Liver (tissue), 7 donors: ENCODE measurements at regions not wholly inside any gene's neighbourhood (a gene's known extent, or its start where the extent isn't known, plus 50 kb on each side); places are given as distances from the start of the nearest gene placed in this dataset.

ENCODE experiments used
- DNase-seq: peaks from one replicate; pipeline ENCODE4 v3.0.0-alpha.2; 2017; ENCODE audit warnings: low spot score
- H3K27ac ChIP-seq, 2 donors: one replicate each; pipeline ENCODE4 v1.7.0; 2013; ENCODE audit warnings: inconsistent platforms in 2 of 2, low read length in 2 of 2, control low read depth in 1 of 2, low read depth in 1 of 2, mild to moderate bottlenecking in 1 of 2
- H3K27me3 ChIP-seq, 4 donors: one replicate each; pipeline versions ENCODE4 v1.6.1 to v1.7.0; 2013; ENCODE audit warnings: low read length in 3 of 4, inconsistent platforms in 1 of 4, mild to moderate bottlenecking in 1 of 4, moderate library complexity in 1 of 4; ENCODE audit not compliant: control insufficient read depth in 4 of 4, insufficient read depth in 4 of 4
- H3K36me3 ChIP-seq, 4 donors: one replicate each; pipeline versions ENCODE4 v1.6.1 to v1.7.0; 2013; ENCODE audit warnings: low read length in 3 of 4, mild to moderate bottlenecking in 3 of 4, low read depth in 1 of 4, moderate library complexity in 1 of 4; ENCODE audit not compliant: control insufficient read depth in 4 of 4, insufficient read depth in 3 of 4
- H3K4me1 ChIP-seq, 4 donors: one replicate each; pipeline versions ENCODE4 v1.6.1 to v1.7.0; 2013; ENCODE audit warnings: low read length in 3 of 4, mild to moderate bottlenecking in 3 of 4, moderate library complexity in 1 of 4; ENCODE audit not compliant: control insufficient read depth in 4 of 4, insufficient read depth in 4 of 4
- H3K4me3 ChIP-seq, 3 donors: one replicate each; pipeline versions ENCODE4 v1.6.1 to v1.7.0; 2013; ENCODE audit warnings: low read length in 3 of 3, control low read depth in 1 of 3, low read depth in 1 of 3, mild to moderate bottlenecking in 1 of 3
- H3K9ac ChIP-seq, 2 donors: one replicate each; pipeline ENCODE4 v1.7.0; 2013; ENCODE audit warnings: low read length in 2 of 2, mild to moderate bottlenecking in 2 of 2, moderate library complexity in 2 of 2, control low read depth in 1 of 2, low read depth in 1 of 2
- H3K9me3 ChIP-seq, 4 donors: one replicate each; pipeline versions ENCODE4 v1.6.1 to v1.7.0; 2013; ENCODE audit warnings: low read length in 3 of 4; ENCODE audit not compliant: control insufficient read depth in 4 of 4
- ATF3 ChIP-seq: IDR thresholded peaks from 2 replicates; pipeline ENCODE4 v1.6.1; 2016; ENCODE audit warnings: antibody characterized with exemption
- EGR1 ChIP-seq, 2 donors: IDR thresholded peaks; 2 replicates each; pipeline ENCODE4 v1.6.1; 2016 to 2018; ENCODE audit warnings: antibody characterized with exemption in 2 of 2, low read depth in 2 of 2
- FOXA1 ChIP-seq: IDR thresholded peaks from 2 replicates; pipeline ENCODE4 v1.6.1; 2016; ENCODE audit warnings: antibody characterized with exemption
- FOXA2 ChIP-seq: IDR thresholded peaks from 2 replicates; pipeline ENCODE4 v1.6.1; 2016; ENCODE audit warnings: antibody characterized with exemption
- GABPA ChIP-seq, 2 donors: IDR thresholded peaks in 1 of 2; conservative IDR thresholded peaks in 1 of 2; 2 replicates each; pipeline ENCODE4 v1.6.1; 2016; ENCODE audit warnings: antibody characterized with exemption in 2 of 2, mild to moderate bottlenecking in 1 of 2, moderate library complexity in 1 of 2
- HNF4A ChIP-seq, 2 donors: conservative IDR thresholded peaks; 2 replicates each; pipeline ENCODE4 v1.6.1; 2016; ENCODE audit warnings: antibody characterized with exemption in 2 of 2, mild to moderate bottlenecking in 2 of 2
- HNF4G ChIP-seq: IDR thresholded peaks from 2 replicates; pipeline ENCODE4 v1.6.1; 2016; ENCODE audit warnings: antibody characterized with exemption
- JUND ChIP-seq, 2 donors: IDR thresholded peaks; 2 replicates each; pipeline ENCODE4 v1.6.1; 2016; ENCODE audit warnings: antibody characterized with exemption in 2 of 2
- MAX ChIP-seq: IDR thresholded peaks from 2 replicates; pipeline ENCODE4 v1.6.1; 2016; ENCODE audit warnings: antibody characterized with exemption
- NR2F2 ChIP-seq: IDR thresholded peaks from 2 replicates; pipeline ENCODE4 v1.6.1; 2016; ENCODE audit warnings: antibody characterized with exemption
- RAD21 ChIP-seq, 2 donors: IDR thresholded peaks; 2 replicates each; pipeline ENCODE4 v1.6.1; 2016; ENCODE audit warnings: antibody characterized with exemption in 2 of 2, mild to moderate bottlenecking in 2 of 2
- REST ChIP-seq: IDR thresholded peaks from 2 replicates; pipeline ENCODE4 v1.6.1; 2016; ENCODE audit warnings: antibody characterized with exemption, mild to moderate bottlenecking
- RXRA ChIP-seq, 2 donors: IDR thresholded peaks; 2 replicates each; pipeline ENCODE4 v1.6.1; 2017 to 2018; ENCODE audit warnings: antibody characterized with exemption in 2 of 2, mild to moderate bottlenecking in 1 of 2
- SP1 ChIP-seq: IDR thresholded peaks from 2 replicates; pipeline ENCODE4 v1.6.1; 2018; ENCODE audit warnings: antibody characterized with exemption, mild to moderate bottlenecking
- TAF1 ChIP-seq: conservative IDR thresholded peaks from 2 replicates; pipeline ENCODE4 v1.6.1; 2016; ENCODE audit warnings: antibody characterized with exemption, mild to moderate bottlenecking
- YY1 ChIP-seq: IDR thresholded peaks from 2 replicates; pipeline ENCODE4 v1.6.1; 2016; ENCODE audit warnings: antibody characterized with exemption, mild to moderate bottlenecking
- ZBTB33 ChIP-seq: IDR thresholded peaks from 2 replicates; pipeline ENCODE4 v1.6.1; 2016; ENCODE audit warnings: antibody characterized with exemption
- WGBS: extraction: QIAGEN DNeasy Blood & Tissue Kit; methylation state at CpG from one replicate; pipeline ENCODE4 v1.1.7; 2013; 5-methylcytosine and 5-hydroxymethylcytosine counted together
- donor health status: healthy.
- donor health status: healthy.
- donor health status: healthy.
- donor health status: healthy.

- WGBS = 55% methylated on average over 1 of the region's 1 CpG
- no peaks in the 10 kb centered on the region for H3K9me3 ChIP-seq
Measured at GRCh38 chr13:40221131-40221459, 445.3 kb downstream of the FOXO1 start.

GRCh38 chr13:40221460-40222201 is 444.8 kb downstream of the FOXO1 start:
- DNase-seq = no peak
- Histone ChIP-seq H3K4me3 (no peak overlapping the region), H3K9me3 (no peaks in the 10 kb centered on the region), H3K36me3 (no peaks in the 10 kb centered on the region), H3K27ac (peak overlapping the region; percentile 27 to 31), H3K4me1 (peaks cover 0 to 8% (median 5%) of the 10 kb centered on the region in 4 donors), H3K27me3 (no peaks in the 10 kb centered on the region), H3K9ac (peak overlapping the region in 1 of 2 donors; percentile 40)
- WGBS = 60% methylated on average over 10 of the region's 10 CpGs
- peak; percentile 52 for TF ChIP-seq ZBTB33
- TF ChIP-seq REST = peak; percentile 12
- TF ChIP-seq HNF4A (conservative IDR thresholded peaks at IDR 0.05) = peak; percentile 48 to 68
- no peak for TF ChIP-seq FOXA1
- no peak for TF ChIP-seq ATF3
- no peak for TF ChIP-seq EGR1 (IDR thresholded peaks at IDR 0.05; ENCODE audit: low read depth in 2 of 2)
- TF ChIP-seq RAD21 (IDR thresholded peaks at IDR 0.05) = peak; percentile 33 to 55
- TF ChIP-seq TAF1 = no peak
- TF ChIP-seq RXRA (IDR thresholded peaks at IDR 0.05) = peak; percentile 65 to 86
- TF ChIP-seq MAX = peak; percentile 86
- TF ChIP-seq NR2F2 = peak; percentile 70
- TF ChIP-seq GABPA (IDR thresholded peaks at IDR 0.05 in 1 of 2, conservative IDR thresholded peaks at IDR 0.05 in 1 of 2) = no peak
- peak; percentile 66 for TF ChIP-seq YY1
- TF ChIP-seq HNF4G = no peak
- peak; percentile 89 for TF ChIP-seq SP1
- TF ChIP-seq JUND (IDR thresholded peaks at IDR 0.05) = no peak

More at GRCh38 chr13:40221131-40221459, 445.3 kb downstream of the FOXO1 start:
- peaks cover 0 to 8% (median 5%) of the 10 kb centered on the region in 4 donors for H3K4me1 ChIP-seq
- TF ChIP-seq HNF4A (conservative IDR thresholded peaks at IDR 0.05) (no peak), MAX (no peak), SP1 (no peak), FOXA2 (no peak)
- H3K9ac ChIP-seq = peak overlapping the region in 1 of 2 donors; percentile 40
- H3K27me3 ChIP-seq = no peaks in the 10 kb centered on the region
- no peaks in the 10 kb centered on the region for H3K36me3 ChIP-seq
- H3K27ac ChIP-seq = peak overlapping the region; percentile 27 to 31
- no peak for DNase-seq
- H3K4me3 ChIP-seq = no peak overlapping the region
